IMR-90 (cell line): ENCODE measurements at regions not wholly inside any gene's neighbourhood (a gene's known extent, or its start where the extent isn't known, plus 50 kb on each side); places are given as distances from the start of the nearest gene placed in this dataset.
"Not testable (repeated sequence)": the region's sequence is repeated elsewhere in the genome, so short reads cannot be mapped to it uniquely, and the experiment has no call there.

Source experiments
- ATAC-seq: fragments of 200-7000 bp; cut with Tn5 transposase; 2 replicates; pipeline ENCODE4 v1.9.1; 2020; ENCODE audit warnings: low read depth, mild to moderate bottlenecking, moderate library complexity
- BruUV-seq: library from RNA; stranded (reverse); fragments of 400-500 nt; replicated peaks from 2 replicates; lab custom pipeline; 2021; lab: Mats Ljungman, UMichigan
- CTCF ChIA-PET: fragments of 300-600 bp; formaldehyde crosslinking; extraction: SDS; loops from one replicate; lab custom pipeline; 2021; ENCODE audit warnings: antibody characterized with exemption; lab: Yijun Ruan, JAX
- POLR2A ChIA-PET: fragments of 300-600 bp; sonication (Branson Sonifier 250); formaldehyde crosslinking; loops from one replicate; lab custom pipeline; 2022; ENCODE audit warnings: antibody characterized with exemption; ENCODE audit not compliant: unreplicated experiment; lab: Charles Lee
- DNase-seq: peaks from one replicate; pipeline ENCODE4 v3.0.0; 2013
- H2AFZ ChIP-seq: replicated peaks from 2 replicates; pipeline ENCODE3; 2013; ENCODE audit warnings: low read length, mild to moderate bottlenecking; ENCODE audit not compliant: poor library complexity
- H2AK5ac ChIP-seq: 2 replicates; pipeline ENCODE4 v1.6.1; 2013; ENCODE audit warnings: low read depth, low read length, inconsistent platforms
- H2AK9ac ChIP-seq: replicated peaks from 2 replicates; pipeline ENCODE3; 2013; ENCODE audit warnings: mild to moderate bottlenecking, low read depth, low read length, moderate library complexity; ENCODE audit not compliant: poor library complexity
- H2BK120ac ChIP-seq: 2 replicates; pipeline ENCODE4 v1.6.1; 2013; ENCODE audit warnings: low read depth, low read length, inconsistent platforms
- H2BK15ac ChIP-seq: 3 replicates; pipeline ENCODE4 v1.6.1; 2013; ENCODE audit warnings: low read depth, low read length, inconsistent platforms
- H2BK20ac ChIP-seq: 2 replicates; pipeline ENCODE4 v1.6.1; 2013; ENCODE audit warnings: low read depth, mild to moderate bottlenecking, inconsistent platforms, low read length, moderate library complexity
- H2BK5ac ChIP-seq: 2 replicates; pipeline ENCODE4 v1.6.1; 2013; ENCODE audit warnings: mild to moderate bottlenecking, low read depth, low read length, inconsistent platforms; ENCODE audit not compliant: poor library complexity, severe bottlenecking
- H3K14ac ChIP-seq: replicated peaks from 2 replicates; pipeline ENCODE4 v1.6.1; 2013; ENCODE audit warnings: low read depth, low read length, inconsistent platforms
- H3K18ac ChIP-seq: 2 replicates; pipeline ENCODE4 v1.6.1; 2013; ENCODE audit warnings: low read depth, low read length, control low read depth
- H3K23ac ChIP-seq: 2 replicates; pipeline ENCODE4 v1.6.1; 2013; ENCODE audit warnings: low read depth, low read length, inconsistent platforms
- H3K27ac ChIP-seq: 2 replicates; pipeline ENCODE4 v1.5.1; 2013; ENCODE audit warnings: mild to moderate bottlenecking, control low read depth, low read length; ENCODE audit not compliant: insufficient read depth
- H3K27me3 ChIP-seq: 2 replicates; pipeline ENCODE4 v1.6.1; 2013; ENCODE audit warnings: low read length; ENCODE audit not compliant: control insufficient read depth, insufficient read depth
- H3K36me3 ChIP-seq: 2 replicates; pipeline ENCODE4 v1.6.1; 2013; ENCODE audit warnings: low read length, mixed read lengths; ENCODE audit not compliant: control insufficient read depth, insufficient read depth
- H3K4ac ChIP-seq: 2 replicates; pipeline ENCODE4 v1.6.1; 2013; ENCODE audit warnings: low read depth, low read length, inconsistent platforms
- H3K4me1 ChIP-seq: 2 replicates; pipeline ENCODE4 v1.6.1; 2013; ENCODE audit warnings: low read length, mixed read lengths; ENCODE audit not compliant: control insufficient read depth, insufficient read depth
- H3K4me2 ChIP-seq: 2 replicates; pipeline ENCODE4 v1.6.1; 2013; ENCODE audit warnings: low read depth, mild to moderate bottlenecking, control low read depth, low read length, moderate library complexity
- H3K4me3 ChIP-seq: 2 replicates; pipeline ENCODE4 v1.5.1; 2013; ENCODE audit warnings: low read depth, mild to moderate bottlenecking, control low read depth, low read length, moderate library complexity; ENCODE audit not compliant: insufficient read depth
- H3K56ac ChIP-seq: 2 replicates; pipeline ENCODE4 v1.6.1; 2013; ENCODE audit warnings: low read length, inconsistent platforms; ENCODE audit not compliant: insufficient read depth; ENCODE audit errors: extremely low read depth
- H3K79me1 ChIP-seq, 2 experiments: 2 replicates each; pipeline ENCODE4 v1.6.1; 2013; ENCODE audit warnings: low read length in 2 of 2, inconsistent platforms in 1 of 2, low read depth in 1 of 2
- H3K9ac ChIP-seq: 2 replicates; pipeline ENCODE4 v1.6.1; 2013; ENCODE audit warnings: low read depth, low read length, control low read depth
- H3K9me1 ChIP-seq: 2 replicates; pipeline ENCODE4 v1.6.1; 2013; ENCODE audit warnings: low read length, inconsistent platforms; ENCODE audit not compliant: insufficient read depth
- H3K9me3 ChIP-seq: 2 replicates; pipeline ENCODE4 v1.6.1; 2013; ENCODE audit warnings: low read length; ENCODE audit not compliant: control insufficient read depth, insufficient read depth
- H4K20me1 ChIP-seq: 2 replicates; pipeline ENCODE4 v1.6.1; 2013; ENCODE audit warnings: low read length, inconsistent platforms; ENCODE audit not compliant: insufficient read depth
- H4K5ac ChIP-seq: 2 replicates; pipeline ENCODE4 v1.6.1; 2013; ENCODE audit warnings: mild to moderate bottlenecking, low read depth, low read length, control low read depth
- H4K8ac ChIP-seq, 2 experiments: 2 replicates each; pipeline ENCODE4 v1.6.1; 2013; ENCODE audit warnings: low read depth in 2 of 2, low read length in 2 of 2, control low read depth in 1 of 2, inconsistent platforms in 1 of 2
- H4K91ac ChIP-seq: 2 replicates; pipeline ENCODE4 v1.6.1; 2013; ENCODE audit warnings: low read depth, low read length, inconsistent platforms; ENCODE audit not compliant: insufficient read depth
- FOS ChIP-seq: fragments of 150-350 bp; IDR thresholded peaks from 2 replicates; pipeline ENCODE4 v1.6.1; 2016; ENCODE audit warnings: low read depth, low read length
- POLR2A ChIP-seq: IDR thresholded peaks from 2 replicates; pipeline ENCODE4 v1.6.1; 2012; ENCODE audit warnings: mild to moderate bottlenecking, low read depth, low read length
- RAD21 ChIP-seq: IDR thresholded peaks from 2 replicates; pipeline ENCODE4 v1.6.1; 2012; ENCODE audit warnings: low read length, improper control_type of control experiment
- SMC3 ChIP-seq: fragments of 150-350 bp; IDR thresholded peaks from 2 replicates; pipeline ENCODE4 v1.6.1; 2016; ENCODE audit warnings: low read depth, mild to moderate bottlenecking, antibody characterized with exemption, low read length, moderate library complexity
- WGBS, 2 experiments: methylation state at CpG; one replicate each; pipeline versions ENCODE4 v1.1.5 to v1.1.7; 2013; ENCODE audit warnings: missing lambda C conversion rate in 2 of 2; ENCODE audit not compliant: insufficient read length in 1 of 2; ENCODE audit errors: extremely low coverage in 2 of 2; 5-methylcytosine and 5-hydroxymethylcytosine counted together
- dilution Hi-C: fragments of 300-500 bp; cut with HindIII; formaldehyde crosslinking; loops from one replicate; pipeline ENCODE4 v1.14.3; 2018; ENCODE audit warnings: low sequenced_read_pairs; ENCODE audit not compliant: unreplicated experiment
- in situ Hi-C: fragments of 300-500 bp; cut with MboI; formaldehyde crosslinking; loops from 3 replicates; pipeline ENCODE4 v1.14.3; 2019; ENCODE audit warnings: low sequenced_read_pairs, inconsistent platforms, mixed read lengths
- intact Hi-C: fragments of 100-400 bp; cut with micrococcal nuclease; formaldehyde crosslinking; loops from 2 replicates; pipeline ENCODE4 v1.10.0; 2022

- ChIA-PET POLR2A (no interaction called here), CTCF (interaction anchor here (0.7 kb wide), 1 partner anchor 62 kb away, joined by 3 read pairs; no protein-coding TSS in a partner anchor)
- peak overlapping the region; percentile 84; the same call in 1 of the 2 replicates for H3K27ac ChIP-seq
- no peak overlapping the region for H2BK5ac ChIP-seq
- no peaks in the 10 kb centered on the region for H3K27me3 ChIP-seq
- no peak overlapping the region for H3K14ac ChIP-seq
- dilution Hi-C loops (no loop called here), in situ Hi-C loops (no loop called here), intact Hi-C loops (no loop called here)
- no peak overlapping the region for H2AK5ac ChIP-seq
- no peak overlapping the region for H2AK9ac ChIP-seq
- H2AFZ ChIP-seq, result no peak overlapping the region
- peaks cover 4% of the 10 kb centered on the region; the same call in 1 of the 2 replicates for H3K4me1 ChIP-seq
- no peaks in the 10 kb centered on the region for H3K36me3 ChIP-seq
- ATAC-seq (peak; percentile 14), DNase-seq (no peak)
- H3K4ac ChIP-seq, result no peak overlapping the region; the same call in 1 of the 2 replicates
- peak overlapping the region; percentile 74 for H2BK120ac ChIP-seq
- H3K9ac ChIP-seq, result no peak overlapping the region
- H3K56ac ChIP-seq, result 0 out of 2 replicates have a peak overlapping the region, but pooled peaks have one; percentile 28
- no peaks in the 10 kb centered on the region for H3K79me1 ChIP-seq
- peak overlapping the region; percentile 9; the same call in 1 of the 2 replicates for H2BK20ac ChIP-seq
- peak overlapping the region in 1 of 2 experiments; percentile 72; a peak in 1 of 4 replicates for H4K8ac ChIP-seq
- H3K4me3 ChIP-seq, result no peak overlapping the region
- H4K5ac ChIP-seq, result peak overlapping the region; percentile 16; the same call in 1 of the 2 replicates
- H3K4me2 ChIP-seq, result no peak overlapping the region
- no peak overlapping the region for H4K91ac ChIP-seq
- peak overlapping the region; percentile 24; the same call in 1 of the 2 replicates for H3K23ac ChIP-seq
- H2BK15ac ChIP-seq, result no peak overlapping the region
- H3K9me3 ChIP-seq, result no peaks in the 10 kb centered on the region
- TF ChIP-seq RAD21 (no peak), FOS (no peak), POLR2A (no peak), SMC3 (no peak)
- peak overlapping the region; percentile 3; the same call in 1 of the 2 replicates for H3K18ac ChIP-seq
- no peaks in the 10 kb centered on the region for H4K20me1 ChIP-seq
- no TSS peak for BruUV-seq
- WGBS, 2 experiments, result no CpG with 5 or more reads among the region's 1 CpG
- H3K9me1 ChIP-seq, result no peaks in the 10 kb centered on the region
Observed at GRCh38 chr5:92041206-92041605, 658.1 kb upstream of the ARRDC3 start.

DNA sequence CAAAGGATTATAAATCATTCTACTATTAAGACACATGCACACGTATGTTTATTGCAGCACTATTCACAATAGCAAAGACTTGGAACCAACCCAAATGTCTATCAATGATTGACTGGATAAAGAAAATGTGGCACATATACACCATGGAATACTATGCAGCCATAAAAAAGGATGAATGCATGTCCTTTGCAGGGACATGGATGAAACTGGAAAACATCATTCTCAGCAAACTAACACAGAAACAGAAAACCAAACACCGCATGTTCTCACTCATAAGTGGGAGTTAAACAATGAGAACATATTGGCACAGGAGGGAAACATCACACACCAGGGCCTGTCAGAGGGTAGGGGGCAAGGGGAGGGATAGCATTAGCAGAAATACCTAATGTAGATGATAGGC lies 646.7 kb upstream of the ARRDC3 start:
- POLR2A ChIA-PET, H3K27me3 ChIP-seq, H3K4me1 ChIP-seq, H2BK5ac ChIP-seq, H2BK20ac ChIP-seq, H2BK15ac ChIP-seq, H3K56ac ChIP-seq, H2AFZ ChIP-seq, intact Hi-C loops, H2AK9ac ChIP-seq, H3K9me1 ChIP-seq, H3K36me3 ChIP-seq, ATAC-seq, H3K27ac ChIP-seq, H4K91ac ChIP-seq, H2BK120ac ChIP-seq, dilution Hi-C loops, H3K79me1 ChIP-seq, H3K14ac ChIP-seq, H3K23ac ChIP-seq, H3K9ac ChIP-seq, H3K18ac ChIP-seq, H4K8ac ChIP-seq, H4K5ac ChIP-seq, CTCF ChIA-PET, H3K9me3 ChIP-seq, H3K4ac ChIP-seq, H3K4me3 ChIP-seq, H3K4me2 ChIP-seq, in situ Hi-C loops, BruUV-seq, H4K20me1 ChIP-seq, H2AK5ac ChIP-seq, DNase-seq: not testable (repeated sequence)
- no CpG with 5 or more reads among the region's 2 CpGs for WGBS, 2 experiments
